Gastroesophageal sphincter (tissue), 3 donors: ENCODE measurements at regions not wholly inside any gene's neighbourhood (a gene's known extent, or its start where the extent isn't known, plus 50 kb on each side); places are given as distances from the start of the nearest gene placed in this dataset.
"Not testable (repeated sequence)": the region's sequence is repeated elsewhere in the genome, so short reads cannot be mapped to it uniquely, and the experiment has no call there.

ENCODE experiments used
- CTCF ChIP-seq, 4 experiments: fragments of 200-600 bp in 2 of 4; fragments of 450-650 bp in 2 of 4; sonication (generic) in 1 of 4; IDR thresholded peaks; one replicate each; pipeline ENCODE4 v1.5.1; 2017 to 2019; ENCODE audit warnings: antibody characterized with exemption in 4 of 4, mild to moderate bottlenecking in 2 of 4, moderate library complexity in 2 of 4
- POLR2A ChIP-seq, 2 donors: fragments of 450-650 bp; IDR thresholded peaks; one replicate each; pipeline ENCODE4 v1.6.1; 2017; ENCODE audit warnings: antibody characterized with exemption in 2 of 2, mild to moderate bottlenecking in 2 of 2, moderate library complexity in 1 of 2
- POLR2AphosphoS5 ChIP-seq: sonication (generic); formaldehyde crosslinking; IDR thresholded peaks from one replicate; pipeline ENCODE4 v1.6.1; 2017; ENCODE audit warnings: antibody characterized with exemption

- TF ChIP-seq CTCF (IDR thresholded peaks at IDR 0.05); POLR2A (IDR thresholded peaks at IDR 0.05); POLR2AphosphoS5: not testable (repeated sequence)
These were observed 522.9 kb upstream of the ZNF337 start for GRCh38 chr20:26219546-26219945.
